GM04504 (cell line): ENCODE measurements at regions not wholly inside any gene's neighbourhood (a gene's known extent, or its start where the extent isn't known, plus 50 kb on each side); places are given as distances from the start of the nearest gene placed in this dataset.

Experiments used
- DNase-seq: peaks from one replicate; pipeline ENCODE4 v3.0.0-alpha.2; 2012; ENCODE audit warnings: low read depth

DNA sequence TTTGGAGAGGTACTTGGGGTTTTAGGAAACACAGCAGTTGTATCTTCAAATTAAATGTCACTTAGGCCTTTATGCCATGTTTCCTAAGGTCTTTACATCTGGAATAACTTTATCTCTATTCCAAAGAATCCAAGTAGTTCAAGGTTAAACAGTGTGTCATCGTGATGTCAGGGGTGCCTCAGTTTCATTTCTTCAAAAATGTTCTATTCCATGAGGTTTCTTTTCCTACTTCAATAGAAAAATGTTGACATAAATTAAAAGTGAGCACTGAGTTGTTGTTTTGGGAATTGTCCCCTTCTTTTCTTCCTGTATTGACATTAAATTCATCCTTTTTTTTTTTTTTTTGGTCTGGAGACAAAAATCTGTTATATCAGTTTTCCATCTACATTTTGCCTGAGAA is 160.6 kb upstream of the C21orf91 start:
- no peak for DNase-seq

GRCh38 chr21:17978895-17979294 is 159.7 kb upstream of the C21orf91 start:
- no peak for DNase-seq

- no peak for DNase-seq
Measured at GRCh38 chr21:17976691-17977090, 157.5 kb upstream of the C21orf91 start.

DNA sequence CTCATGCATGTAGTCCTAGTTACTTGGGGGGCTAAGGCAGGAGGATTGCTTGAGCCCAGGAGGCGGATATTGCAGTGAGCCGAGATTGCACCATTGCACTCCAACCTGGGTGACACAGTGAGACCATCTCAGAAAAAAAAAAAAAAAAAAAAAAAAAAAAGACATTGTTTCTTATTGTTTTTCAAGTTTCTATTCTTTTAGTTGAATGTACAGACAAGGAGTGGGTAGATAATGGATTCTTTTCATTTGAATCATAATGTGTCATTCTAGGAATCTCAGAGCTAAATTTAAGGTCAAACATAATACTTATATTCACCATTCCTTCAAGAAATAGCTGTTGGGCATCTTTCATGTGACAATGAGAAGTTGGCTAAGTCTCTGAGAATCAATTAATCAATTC is 157.0 kb upstream of the C21orf91 start:
- DNase-seq: no peak

DNA sequence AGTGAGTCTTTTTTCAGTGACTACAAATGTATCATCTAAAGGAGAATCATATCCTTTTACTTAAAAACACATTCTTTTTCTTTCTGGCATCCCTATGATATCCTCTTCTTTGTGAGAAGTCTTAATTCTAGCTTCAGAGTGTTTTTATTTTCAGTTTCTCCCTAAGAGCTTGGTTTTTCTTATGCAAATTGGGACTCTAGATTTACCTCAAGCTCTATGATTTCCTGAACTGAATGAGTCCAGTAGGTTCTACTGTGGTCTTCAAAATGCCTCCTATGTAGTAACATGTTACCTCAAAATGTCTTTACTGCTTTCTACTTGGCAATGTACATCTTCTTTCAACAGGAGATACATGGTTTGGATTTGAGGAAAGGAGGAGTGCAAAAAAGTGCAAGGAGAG is 148.2 kb upstream of the C21orf91 start:
- DNase-seq: no peak

GRCh38 chr21:17964716-17965115 is 145.6 kb upstream of the C21orf91 start:
- no peak for DNase-seq

GRCh38 chr21:17964199-17964598 is 145.0 kb upstream of the C21orf91 start:
- DNase-seq: no peak

DNA sequence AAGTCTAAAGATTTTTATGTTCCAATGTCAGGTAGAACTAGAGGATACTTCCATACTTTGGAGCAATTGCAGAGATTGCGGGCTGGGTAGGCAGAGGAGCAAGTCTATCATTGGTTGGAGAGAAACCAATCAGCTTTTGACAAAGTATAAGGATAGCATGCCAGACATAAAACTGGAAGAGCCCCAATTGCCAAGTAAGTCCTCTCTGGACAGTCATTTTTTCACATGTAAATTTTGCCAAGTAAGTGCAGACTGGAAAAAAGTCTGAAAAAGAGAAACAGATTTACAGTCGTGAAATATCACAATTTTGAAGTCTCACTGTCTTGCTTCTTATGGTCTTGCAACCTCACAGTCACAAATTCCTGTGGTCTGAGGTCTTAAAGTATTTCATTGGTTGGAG is 131.4 kb upstream of the C21orf91 start:
- DNase-seq: no peak

DNA sequence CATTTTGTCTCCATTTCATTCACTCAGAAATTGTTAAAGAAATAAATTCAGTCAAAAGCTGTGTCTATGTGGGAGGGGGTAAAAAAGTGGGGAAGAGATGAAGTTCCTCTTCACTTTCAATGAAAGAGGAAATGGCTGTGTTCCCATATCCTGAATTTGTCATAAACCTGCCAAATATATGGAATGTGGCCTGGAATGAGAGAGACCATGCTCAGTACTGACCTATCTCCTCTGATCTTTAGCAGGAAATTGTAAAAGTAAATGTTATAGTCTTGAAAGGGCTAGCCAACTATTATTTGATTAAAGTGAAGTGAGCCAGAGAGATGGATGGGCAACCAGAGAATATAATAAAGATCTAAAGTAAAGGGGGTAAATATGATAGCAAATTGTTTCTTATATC is 130.3 kb upstream of the C21orf91 start:
- DNase-seq: no peak

- DNase-seq: no peak
Measured at GRCh38 chr21:17947531-17947930, 128.4 kb upstream of the C21orf91 start.

DNA sequence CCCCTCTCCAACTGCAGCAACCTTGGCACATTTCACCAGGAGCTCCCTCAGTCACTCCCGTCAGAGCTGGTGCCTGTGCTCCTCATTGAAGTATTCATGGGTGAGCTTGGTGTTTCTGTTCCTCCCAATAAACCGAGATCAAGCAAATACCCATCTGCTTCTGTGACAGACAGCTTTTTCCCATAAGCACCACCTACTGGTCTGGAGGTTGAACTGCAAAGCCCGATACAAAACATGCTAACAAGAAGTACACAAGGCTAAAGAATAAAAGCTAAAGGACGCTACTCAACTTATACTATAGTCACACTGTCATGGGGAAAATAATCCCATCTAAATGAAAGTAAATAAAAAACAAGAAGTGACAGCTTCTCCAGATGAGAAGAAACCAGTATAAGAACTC is 111.9 kb upstream of the C21orf91 start:
- DNase-seq: no peak

DNA sequence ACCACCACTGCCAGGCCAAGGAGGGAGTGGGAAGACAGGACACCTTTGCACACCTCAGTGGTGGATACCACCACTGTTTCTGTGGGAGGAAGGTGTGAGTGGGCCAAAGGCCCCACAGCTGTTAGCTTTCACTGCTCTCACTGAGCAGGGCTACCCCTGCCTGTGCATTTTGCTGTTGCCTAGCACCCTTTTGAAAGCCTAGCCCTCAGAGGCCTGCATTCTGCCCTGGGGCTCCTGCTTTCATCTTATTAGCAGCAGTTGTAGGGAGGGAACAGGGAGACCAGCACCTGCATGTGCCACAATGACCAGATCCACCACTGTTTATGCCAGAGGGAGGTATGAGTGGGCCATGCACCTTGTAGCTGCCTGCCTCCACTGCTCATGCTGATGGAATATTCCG is 110.9 kb upstream of the C21orf91 start:
- DNase-seq: no peak

DNA sequence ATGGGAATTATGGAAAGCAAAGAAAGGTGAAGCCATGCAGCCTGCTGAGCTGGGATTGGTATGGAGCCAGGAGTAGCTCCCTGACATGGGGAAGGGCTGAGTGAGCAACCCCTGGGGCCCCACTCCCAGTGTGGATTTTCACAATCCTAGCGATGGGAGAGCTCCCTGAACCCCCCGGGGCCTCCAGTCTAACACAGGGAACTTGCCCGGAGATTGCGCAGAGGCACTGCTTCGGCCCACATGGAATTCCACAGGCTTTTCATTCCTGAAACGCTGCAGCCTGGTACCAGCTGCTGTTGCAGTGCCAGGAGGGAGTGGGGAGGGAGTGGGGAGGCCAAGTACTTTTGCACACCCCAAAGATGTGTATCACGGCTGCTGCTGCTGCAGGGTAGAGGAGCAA is 110.4 kb upstream of the C21orf91 start:
- DNase-seq: no peak

DNA sequence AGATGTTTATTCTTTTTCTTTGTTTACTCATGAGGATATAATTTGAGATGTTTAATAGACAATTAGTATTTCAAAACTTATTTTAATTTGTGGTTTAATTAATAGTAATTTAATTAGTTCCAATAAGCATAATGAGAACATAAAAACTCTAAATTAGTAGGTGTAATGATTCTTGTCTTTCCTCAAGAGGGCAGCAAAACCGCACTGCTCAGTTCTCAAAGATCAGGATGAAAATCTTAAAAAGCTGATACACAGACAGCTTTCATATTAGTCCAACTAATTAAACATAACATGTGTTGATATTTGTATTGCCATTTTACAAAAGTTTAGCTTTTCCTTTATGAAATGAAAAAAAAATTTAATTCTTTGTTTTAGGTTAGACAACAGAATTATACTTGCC is 106.7 kb upstream of the C21orf91 start:
- DNase-seq: no peak

DNA sequence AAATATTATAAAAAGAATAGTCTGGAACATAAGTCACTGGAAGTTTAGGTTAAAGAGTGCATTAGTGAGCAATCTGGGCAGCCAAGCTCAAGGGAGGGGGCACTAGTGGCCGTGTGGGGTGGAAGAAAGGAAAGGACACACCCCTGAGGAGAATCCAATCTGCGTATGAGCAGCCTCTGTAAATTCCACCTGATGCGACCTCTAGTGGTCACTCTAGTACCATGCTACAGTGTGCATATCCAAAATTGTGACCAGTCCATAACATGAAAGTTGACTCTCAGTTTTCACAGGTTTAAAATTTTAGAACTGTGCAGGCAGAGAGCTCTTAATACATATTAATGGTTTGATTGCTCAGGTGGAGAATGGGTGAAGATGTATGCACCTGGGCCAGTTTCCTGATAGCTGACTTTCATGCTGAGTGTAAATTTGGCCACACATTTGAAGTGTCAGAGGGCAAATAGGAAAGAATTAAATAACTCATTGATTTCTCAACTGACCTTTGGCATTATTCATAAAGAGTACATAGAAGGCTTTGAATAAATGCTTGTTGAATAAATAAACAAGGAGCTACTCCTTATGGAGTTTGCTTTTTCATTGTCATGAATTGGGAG is 105.9 kb upstream of the C21orf91 start:
- DNase-seq: peak; percentile 15

DNA sequence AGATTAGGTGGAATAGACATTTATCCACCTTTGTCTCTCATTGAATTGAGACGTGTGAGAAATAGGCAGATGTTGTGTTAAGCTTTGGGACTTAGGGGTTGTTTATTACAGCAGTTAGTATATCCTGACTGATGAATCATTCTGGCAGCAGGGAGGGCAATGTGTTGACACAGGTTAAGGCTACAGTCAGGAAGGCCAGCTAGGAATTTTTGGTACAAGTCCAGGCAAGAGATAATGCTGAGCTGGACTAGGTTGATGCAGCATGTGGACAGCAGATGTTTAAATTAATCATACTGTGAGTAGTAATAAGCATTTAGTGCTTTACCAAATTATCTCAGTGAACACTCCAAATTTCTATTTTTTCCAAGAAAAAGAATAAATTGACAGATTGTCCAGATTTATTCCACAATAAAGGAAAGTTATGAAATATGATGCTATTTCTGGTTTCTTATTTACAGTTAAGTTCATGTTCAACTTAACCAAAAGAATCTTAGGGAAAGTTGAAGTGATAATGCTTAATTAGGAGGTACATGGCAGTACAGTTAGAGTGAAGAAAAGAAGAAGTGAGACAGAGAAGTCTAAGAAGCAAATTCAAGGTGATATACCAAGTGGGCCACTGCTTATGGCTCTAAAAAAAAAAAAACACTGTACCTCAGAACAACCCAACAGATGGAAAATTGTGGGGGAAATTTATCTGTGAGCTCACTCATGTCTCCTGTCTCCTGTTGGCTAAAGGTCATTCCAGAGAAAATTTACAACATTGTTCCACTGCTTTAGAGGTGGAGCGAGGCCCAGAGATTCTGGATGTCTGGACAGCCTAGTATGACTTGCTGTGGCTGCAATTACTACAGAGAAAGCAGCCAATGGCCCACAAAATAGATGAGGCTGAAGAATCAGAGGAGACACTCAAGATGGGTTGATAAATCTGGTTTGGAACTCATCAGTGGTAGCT is 102.7 kb upstream of the C21orf91 start:
- peak; percentile 76 for DNase-seq

- no peak for DNase-seq
Measured at GRCh38 chr21:17915976-17916375, 96.8 kb upstream of the C21orf91 start.

DNA sequence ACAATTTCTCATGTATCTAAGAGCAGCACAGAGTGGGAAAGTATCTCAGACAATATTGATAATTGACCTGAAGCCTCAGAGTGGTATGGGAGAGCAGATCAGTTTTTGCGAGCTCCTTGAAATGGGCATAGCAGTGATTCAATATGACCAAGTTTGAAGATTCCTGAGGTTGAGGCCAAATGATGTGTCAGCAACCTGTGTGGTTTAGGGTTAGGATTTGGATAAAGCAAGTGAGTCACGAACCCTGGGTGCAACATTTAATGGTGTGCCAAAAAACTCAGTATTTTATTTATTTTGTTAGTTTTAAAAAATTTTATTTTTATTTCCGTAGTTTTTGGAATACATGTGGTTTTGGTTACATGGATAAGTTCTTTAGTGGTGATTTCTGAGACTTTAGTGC is 92.5 kb upstream of the C21orf91 start:
- DNase-seq: peak; percentile 10

GRCh38 chr21:17903929-17904639 is 84.9 kb upstream of the C21orf91 start:
- no peak for DNase-seq

- peak; percentile 14 for DNase-seq
Measured at GRCh38 chr21:17903029-17903806, 84.1 kb upstream of the C21orf91 start.

- no peak for DNase-seq
Measured at GRCh38 chr21:17901458-17902079, 82.4 kb upstream of the C21orf91 start.

- no peak for DNase-seq
Measured at GRCh38 chr21:17900990-17901385, 81.8 kb upstream of the C21orf91 start.
